Fibroblast of mammary gland (primary cell): ENCODE measurements at regions not wholly inside any gene's neighbourhood (a gene's known extent, or its start where the extent isn't known, plus 50 kb on each side); places are given as distances from the start of the nearest gene placed in this dataset.
A peak's percentile ranks its signal among the peaks of the same experiment; 100 is the strongest.

Experiments
- DNase-seq: peaks from one replicate; pipeline ENCODE4 v3.0.0-alpha.2; 2010; ENCODE audit warnings: low read depth
- H3K4me3 ChIP-seq: 2 replicates; pipeline ENCODE4 v1.5.1; 2011; ENCODE audit warnings: low read depth, mild to moderate bottlenecking, low read length, moderate library complexity; ENCODE audit not compliant: control insufficient read depth
- CTCF ChIP-seq: conservative IDR thresholded peaks from 2 replicates; pipeline ENCODE4 v1.5.1; 2011; ENCODE audit warnings: low read depth, low read length, inconsistent platforms; ENCODE audit not compliant: control insufficient read depth, insufficient read depth

DNA sequence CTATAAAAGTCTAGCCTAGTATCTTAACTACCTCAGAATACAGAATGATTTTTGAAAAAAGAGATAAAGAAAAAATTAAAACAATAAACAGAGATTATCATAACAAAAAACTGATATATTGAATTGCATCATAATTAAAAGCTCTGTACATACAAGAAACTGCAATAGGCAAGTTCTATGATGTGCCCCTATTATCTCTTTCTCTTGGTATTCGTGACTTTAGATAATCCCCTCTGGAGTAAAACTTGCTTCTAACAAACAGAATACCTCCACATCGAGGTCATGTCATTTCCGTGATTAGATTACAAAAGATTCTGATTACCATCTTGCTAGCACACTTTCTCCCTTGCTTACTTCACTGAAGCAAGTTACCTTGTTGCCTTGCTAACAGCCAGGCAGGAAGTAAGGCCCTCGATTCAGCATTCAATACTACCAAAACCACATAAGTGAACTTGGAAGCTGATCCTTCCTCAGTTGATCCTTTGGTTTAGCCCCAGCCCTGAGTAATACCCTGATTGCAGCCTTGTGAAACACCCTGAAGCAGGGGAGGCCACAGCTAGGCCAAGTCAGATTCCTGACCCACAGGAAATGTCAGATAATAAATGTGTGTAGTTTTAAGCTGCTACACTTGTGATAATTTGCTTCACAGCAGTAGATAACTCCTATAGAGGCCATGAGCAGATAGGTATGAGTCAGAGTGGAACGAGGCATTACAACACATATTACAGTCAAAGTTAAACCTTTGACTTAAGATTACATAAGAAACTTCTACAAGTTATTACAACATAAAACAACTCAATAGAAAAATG, 53.7 kb upstream of the TMX4 start:
- no peak for TF ChIP-seq CTCF
- H3K4me3 ChIP-seq: no peak overlapping the region
- DNase-seq: peak; percentile 86

DNA sequence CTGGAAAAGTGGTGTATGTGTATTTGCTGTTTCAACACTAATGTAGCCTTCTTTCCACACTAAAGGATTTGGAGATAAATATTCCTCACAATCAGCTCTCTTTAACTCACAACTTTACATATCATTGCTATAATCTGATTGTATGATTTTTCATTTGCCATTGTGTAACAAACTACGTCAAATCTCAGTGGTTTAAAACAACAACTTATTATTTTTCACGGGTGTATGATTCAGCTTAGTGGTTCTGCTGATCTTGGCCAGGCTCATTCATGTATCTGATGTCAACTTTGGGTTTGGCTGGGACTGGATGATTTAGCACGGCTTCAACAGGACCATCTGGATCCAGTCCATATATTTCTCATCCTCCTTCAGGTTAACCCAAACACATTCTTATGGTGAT, 55.4 kb upstream of the TMX4 start:
- DNase-seq: peak; percentile 67
- no peak for TF ChIP-seq CTCF
- no peak overlapping the region for H3K4me3 ChIP-seq

DNA sequence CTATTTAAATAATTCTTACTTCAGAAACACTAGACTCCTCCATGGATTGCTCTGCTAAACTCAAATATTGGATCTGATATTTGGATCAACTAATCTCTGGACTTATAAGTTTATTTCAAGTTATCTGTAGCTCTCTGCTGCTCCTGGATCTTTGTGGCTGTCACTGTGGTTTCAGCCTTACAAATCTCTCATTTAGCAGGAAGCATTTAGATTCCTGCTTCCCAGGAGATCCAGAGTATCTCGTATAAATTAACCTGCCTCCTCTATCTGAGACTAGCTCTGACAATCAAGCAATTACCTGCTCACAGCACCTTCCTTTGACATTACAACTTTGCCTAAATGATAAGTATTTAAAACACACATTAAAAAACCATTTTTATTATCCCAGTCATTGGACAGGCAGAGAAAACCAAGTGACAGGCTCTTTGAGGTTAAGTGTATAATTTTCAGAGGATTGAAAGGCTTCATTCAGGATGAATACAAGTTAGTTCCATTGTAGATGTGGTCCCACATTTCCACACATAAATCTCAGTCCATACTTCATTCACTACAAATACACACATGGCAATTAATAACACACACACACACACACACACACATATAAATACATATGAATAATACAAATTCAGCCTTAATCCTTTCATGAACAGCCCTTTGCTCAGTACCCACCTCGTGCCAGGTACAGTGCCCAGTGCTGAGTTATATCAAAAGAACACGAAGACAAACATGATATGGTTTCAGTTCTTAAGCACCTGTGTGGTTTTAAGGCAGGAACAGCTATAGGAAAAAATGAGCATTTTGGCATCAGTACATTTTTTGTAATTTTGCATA, 55.5 kb upstream of the PLCB1 start:
- DNase-seq: no peak
- TF ChIP-seq CTCF: no peak
- no peak overlapping the region for H3K4me3 ChIP-seq

DNA sequence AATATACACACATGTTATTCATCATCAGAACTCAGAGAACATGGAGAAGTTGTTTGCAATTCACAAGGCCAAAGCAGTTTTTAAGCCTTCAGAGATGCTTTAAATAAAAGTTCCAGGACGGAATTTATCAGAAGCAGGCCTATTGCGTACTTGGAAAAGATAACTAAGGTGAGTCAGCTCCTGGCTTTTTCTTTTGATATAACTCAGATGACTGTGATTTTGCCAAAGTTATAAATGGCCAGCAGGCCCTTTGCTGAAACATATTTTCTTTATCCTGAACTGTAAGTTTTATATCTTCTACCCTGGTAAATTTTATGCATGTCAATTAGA, 55.0 kb upstream of the PLCB1 start:
- DNase-seq: peak; percentile 59
- H3K4me3 ChIP-seq: no peak overlapping the region
- no peak for TF ChIP-seq CTCF

DNA sequence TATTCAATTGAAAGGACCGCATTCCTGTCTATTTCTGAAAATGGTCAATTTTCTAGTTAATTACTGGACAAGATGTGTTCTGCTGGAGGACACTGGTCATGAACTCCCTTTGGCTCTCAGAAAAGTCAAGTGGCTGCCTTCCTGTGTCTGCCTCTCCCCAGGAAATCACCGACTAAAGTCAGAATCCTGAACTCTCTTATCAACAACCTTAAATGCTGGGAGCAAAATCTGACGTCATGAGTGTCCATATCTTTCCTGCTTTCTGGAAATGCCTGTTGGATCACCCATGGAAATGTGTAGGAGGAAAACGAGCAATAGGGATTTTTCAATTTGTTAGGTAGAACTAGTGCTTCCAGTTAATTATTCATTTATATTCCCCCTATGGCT, 53.5 kb upstream of the PLCB1 start:
- H3K4me3 ChIP-seq: no peak overlapping the region
- TF ChIP-seq CTCF: no peak
- no peak for DNase-seq

DNA sequence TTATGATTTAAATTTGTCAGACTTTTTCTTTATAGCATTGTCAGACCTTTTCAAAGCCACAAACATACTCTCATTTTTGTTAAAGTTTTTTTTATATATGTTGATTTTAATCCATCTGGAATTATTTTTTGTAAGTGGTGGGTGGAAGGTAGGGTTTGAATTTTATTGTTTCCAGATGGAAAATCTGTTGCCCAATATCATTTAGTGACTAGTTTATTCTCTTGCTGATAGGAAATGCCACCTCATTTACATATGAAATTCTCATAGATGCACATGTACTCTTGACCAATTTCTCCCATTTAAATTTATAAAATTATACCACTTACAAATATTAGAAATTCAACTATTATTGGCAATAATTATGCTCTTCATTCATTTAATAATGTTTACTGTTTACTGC, 52.1 kb upstream of the PLCB1 start:
- H3K4me3 ChIP-seq: no peak overlapping the region
- no peak for TF ChIP-seq CTCF
- peak; percentile 55 for DNase-seq
